ENCODE measurements at regions not wholly inside any gene's neighbourhood (a gene's known extent, or its start where the extent isn't known, plus 50 kb on each side); places are given as distances from the start of the nearest gene placed in this dataset.

GRCh38 chr13:22625691-22626090, 555.1 kb upstream of the SGCG start:
- H3K4me2 ChIP-seq (ENCODE audit: extremely low read depth, insufficient read depth, low read length) = no peak overlapping the region
- TF ChIP-seq CTCF (conservative IDR thresholded peaks at IDR 0.05 in 1 of 2, IDR thresholded peaks at IDR 0.05 in 1 of 2; ENCODE audit: low read depth in 1 of 2, low read length in 2 of 2) (no peak), EZH2 (IDR thresholded peaks at IDR 0.05; ENCODE audit: low read length, missing control alignments) (no peak)
- no peak for DNase-seq (ENCODE audit: low read depth in 2 of 2)

DNA sequence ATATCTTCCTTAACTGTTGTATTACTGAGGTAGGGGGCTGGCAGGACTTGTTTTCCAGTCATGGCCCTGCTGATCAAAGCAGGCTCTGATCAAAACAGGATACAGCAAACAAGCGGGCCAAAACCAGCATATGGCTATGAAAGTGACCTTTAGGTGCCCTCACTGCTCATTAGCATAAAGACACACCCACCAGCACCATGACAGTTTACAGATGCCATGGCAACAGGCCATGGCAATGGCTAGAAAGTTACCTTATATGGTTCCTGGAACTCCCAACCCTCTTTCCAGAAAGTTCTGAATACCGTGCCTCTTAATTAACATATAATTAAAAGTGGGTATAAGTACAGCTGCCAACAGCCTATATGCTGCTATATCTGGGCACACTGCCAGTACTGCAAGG, 551.4 kb upstream of the SGCG start:
- H3K9ac ChIP-seq (ENCODE audit: insufficient read depth, low read length) = no peak overlapping the region
- no peak for DNase-seq (ENCODE audit: low read depth in 2 of 2)
- H3K4me1 ChIP-seq (ENCODE audit: control insufficient read depth, extremely low read depth, insufficient read depth, low read length) = no peaks in the 10 kb centered on the region
- H3K27ac ChIP-seq (ENCODE audit: insufficient read depth, low read length) = no peak overlapping the region
- TF ChIP-seq CTCF (conservative IDR thresholded peaks at IDR 0.05 in 1 of 2, IDR thresholded peaks at IDR 0.05 in 1 of 2; ENCODE audit: low read depth in 1 of 2, low read length in 2 of 2) (no peak), EZH2 (IDR thresholded peaks at IDR 0.05; ENCODE audit: low read length, missing control alignments) (no peak)
- H4K20me1 ChIP-seq (ENCODE audit: control insufficient read depth, extremely low read depth, insufficient read depth, low read length) = no peaks in the 10 kb centered on the region
- no peaks in the 10 kb centered on the region for H3K9me3 ChIP-seq (ENCODE audit: control insufficient read depth, insufficient read depth, low read depth, low read length)
- H3K27me3 ChIP-seq (ENCODE audit: control insufficient read depth, insufficient read depth, low read length) = no peaks in the 10 kb centered on the region
- H3K79me2 ChIP-seq (ENCODE audit: control insufficient read depth, insufficient read depth, low read length) = no peaks in the 10 kb centered on the region
- no peaks in the 10 kb centered on the region for H3K36me3 ChIP-seq (ENCODE audit: control insufficient read depth, insufficient read depth, low read length)
- no peak overlapping the region for H2AFZ ChIP-seq (ENCODE audit: low read length)
- H3K4me2 ChIP-seq (ENCODE audit: extremely low read depth, insufficient read depth, low read length) = no peak overlapping the region
- H3K4me3 ChIP-seq (replicated peaks in 1 of 4; ENCODE audit: control extremely low read depth in 1 of 4, insufficient read depth in 1 of 4, low read depth in 3 of 4, low read length in 4 of 4) = no peak overlapping the region

More at GRCh38 chr13:22625691-22626090, 555.1 kb upstream of the SGCG start:
- no peak overlapping the region for H3K9ac ChIP-seq (ENCODE audit: insufficient read depth, low read length)
- no peak overlapping the region for H3K4me3 ChIP-seq (replicated peaks in 1 of 4; ENCODE audit: control extremely low read depth in 1 of 4, insufficient read depth in 1 of 4, low read depth in 3 of 4, low read length in 4 of 4)
- no peaks in the 10 kb centered on the region for H4K20me1 ChIP-seq (ENCODE audit: control insufficient read depth, extremely low read depth, insufficient read depth, low read length)
- no peaks in the 10 kb centered on the region for H3K9me3 ChIP-seq (ENCODE audit: control insufficient read depth, insufficient read depth, low read depth, low read length)
- no peaks in the 10 kb centered on the region for H3K36me3 ChIP-seq (ENCODE audit: control insufficient read depth, insufficient read depth, low read length)
- no peaks in the 10 kb centered on the region for H3K79me2 ChIP-seq (ENCODE audit: control insufficient read depth, insufficient read depth, low read length)
- H3K4me1 ChIP-seq (ENCODE audit: control insufficient read depth, extremely low read depth, insufficient read depth, low read length) = no peaks in the 10 kb centered on the region
- H3K27ac ChIP-seq (ENCODE audit: insufficient read depth, low read length) = no peak overlapping the region
- no peak overlapping the region for H2AFZ ChIP-seq (ENCODE audit: low read length)
- H3K27me3 ChIP-seq (ENCODE audit: control insufficient read depth, insufficient read depth, low read length) = no peaks in the 10 kb centered on the region

DNA sequence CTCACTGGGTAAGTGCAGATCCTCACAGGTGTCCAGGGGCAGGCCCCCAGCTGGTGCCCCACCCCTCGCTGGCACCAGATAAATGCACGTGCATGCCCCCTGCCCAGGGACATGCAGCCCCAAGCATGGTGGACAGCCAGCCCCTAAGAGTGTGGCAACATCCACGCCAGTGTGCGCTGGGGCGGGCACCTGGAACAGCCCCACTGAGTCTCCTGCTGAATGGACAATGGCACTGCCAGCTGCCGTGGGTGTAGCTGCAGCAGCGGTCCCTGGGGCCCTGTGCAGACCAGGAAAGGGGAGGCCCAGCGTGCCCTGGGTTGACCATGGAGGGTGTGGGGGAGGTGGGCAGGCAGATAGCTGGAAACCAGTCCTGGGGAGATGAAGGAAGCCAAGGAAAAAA, 538.7 kb upstream of the SGCG start:
- Histone ChIP-seq H3K27ac (ENCODE audit: insufficient read depth, low read length) (no peak overlapping the region), H3K4me3 (replicated peaks in 1 of 4; ENCODE audit: control extremely low read depth in 1 of 4, insufficient read depth in 1 of 4, low read depth in 3 of 4, low read length in 4 of 4) (no peak overlapping the region), H3K4me2 (ENCODE audit: extremely low read depth, insufficient read depth, low read length) (no peak overlapping the region), H3K27me3 (ENCODE audit: control insufficient read depth, insufficient read depth, low read length) (no peaks in the 10 kb centered on the region), H2AFZ (ENCODE audit: low read length) (no peak overlapping the region), H3K9ac (ENCODE audit: insufficient read depth, low read length) (no peak overlapping the region), H3K9me3 (ENCODE audit: control insufficient read depth, insufficient read depth, low read depth, low read length) (no peaks in the 10 kb centered on the region), H4K20me1 (ENCODE audit: control insufficient read depth, extremely low read depth, insufficient read depth, low read length) (no peaks in the 10 kb centered on the region), H3K79me2 (ENCODE audit: control insufficient read depth, insufficient read depth, low read length) (no peaks in the 10 kb centered on the region), H3K4me1 (ENCODE audit: control insufficient read depth, extremely low read depth, insufficient read depth, low read length) (no peaks in the 10 kb centered on the region), H3K36me3 (ENCODE audit: control insufficient read depth, insufficient read depth, low read length) (no peaks in the 10 kb centered on the region)
- no peak for DNase-seq (ENCODE audit: low read depth in 2 of 2)
- no peak for TF ChIP-seq EZH2 (IDR thresholded peaks at IDR 0.05; ENCODE audit: low read length, missing control alignments)
- no peak for TF ChIP-seq CTCF (conservative IDR thresholded peaks at IDR 0.05 in 1 of 2, IDR thresholded peaks at IDR 0.05 in 1 of 2; ENCODE audit: low read depth in 1 of 2, low read length in 2 of 2)
